IMR-90 (cell line): ENCODE measurements at regions not wholly inside any gene's neighbourhood (a gene's known extent, or its start where the extent isn't known, plus 50 kb on each side); places are given as distances from the start of the nearest gene placed in this dataset.

Source experiments
- ATAC-seq: fragments of 200-7000 bp; cut with Tn5 transposase; 2 replicates; pipeline ENCODE4 v1.9.1; 2020; ENCODE audit warnings: low read depth, mild to moderate bottlenecking, moderate library complexity
- BruUV-seq: library from RNA; stranded (reverse); fragments of 400-500 nt; replicated peaks from 2 replicates; lab custom pipeline; 2021; lab: Mats Ljungman, UMichigan
- CTCF ChIA-PET: fragments of 300-600 bp; formaldehyde crosslinking; extraction: SDS; loops from one replicate; lab custom pipeline; 2021; ENCODE audit warnings: antibody characterized with exemption; lab: Yijun Ruan, JAX
- POLR2A ChIA-PET: fragments of 300-600 bp; sonication (Branson Sonifier 250); formaldehyde crosslinking; loops from one replicate; lab custom pipeline; 2022; ENCODE audit warnings: antibody characterized with exemption; ENCODE audit not compliant: unreplicated experiment; lab: Charles Lee
- DNase-seq: peaks from one replicate; pipeline ENCODE4 v3.0.0; 2013
- H2AFZ ChIP-seq: replicated peaks from 2 replicates; pipeline ENCODE3; 2013; ENCODE audit warnings: low read length, mild to moderate bottlenecking; ENCODE audit not compliant: poor library complexity
- H2AK5ac ChIP-seq: 2 replicates; pipeline ENCODE4 v1.6.1; 2013; ENCODE audit warnings: low read depth, low read length, inconsistent platforms
- H2AK9ac ChIP-seq: replicated peaks from 2 replicates; pipeline ENCODE3; 2013; ENCODE audit warnings: mild to moderate bottlenecking, low read depth, low read length, moderate library complexity; ENCODE audit not compliant: poor library complexity
- H2BK120ac ChIP-seq: 2 replicates; pipeline ENCODE4 v1.6.1; 2013; ENCODE audit warnings: low read depth, low read length, inconsistent platforms
- H2BK15ac ChIP-seq: 3 replicates; pipeline ENCODE4 v1.6.1; 2013; ENCODE audit warnings: low read depth, low read length, inconsistent platforms
- H2BK20ac ChIP-seq: 2 replicates; pipeline ENCODE4 v1.6.1; 2013; ENCODE audit warnings: low read depth, mild to moderate bottlenecking, inconsistent platforms, low read length, moderate library complexity
- H2BK5ac ChIP-seq: 2 replicates; pipeline ENCODE4 v1.6.1; 2013; ENCODE audit warnings: mild to moderate bottlenecking, low read depth, low read length, inconsistent platforms; ENCODE audit not compliant: poor library complexity, severe bottlenecking
- H3K14ac ChIP-seq: replicated peaks from 2 replicates; pipeline ENCODE4 v1.6.1; 2013; ENCODE audit warnings: low read depth, low read length, inconsistent platforms
- H3K18ac ChIP-seq: 2 replicates; pipeline ENCODE4 v1.6.1; 2013; ENCODE audit warnings: low read depth, low read length, control low read depth
- H3K23ac ChIP-seq: 2 replicates; pipeline ENCODE4 v1.6.1; 2013; ENCODE audit warnings: low read depth, low read length, inconsistent platforms
- H3K27ac ChIP-seq: 2 replicates; pipeline ENCODE4 v1.5.1; 2013; ENCODE audit warnings: mild to moderate bottlenecking, control low read depth, low read length; ENCODE audit not compliant: insufficient read depth
- H3K27me3 ChIP-seq: 2 replicates; pipeline ENCODE4 v1.6.1; 2013; ENCODE audit warnings: low read length; ENCODE audit not compliant: control insufficient read depth, insufficient read depth
- H3K36me3 ChIP-seq: 2 replicates; pipeline ENCODE4 v1.6.1; 2013; ENCODE audit warnings: low read length, mixed read lengths; ENCODE audit not compliant: control insufficient read depth, insufficient read depth
- H3K4ac ChIP-seq: 2 replicates; pipeline ENCODE4 v1.6.1; 2013; ENCODE audit warnings: low read depth, low read length, inconsistent platforms
- H3K4me1 ChIP-seq: 2 replicates; pipeline ENCODE4 v1.6.1; 2013; ENCODE audit warnings: low read length, mixed read lengths; ENCODE audit not compliant: control insufficient read depth, insufficient read depth
- H3K4me2 ChIP-seq: 2 replicates; pipeline ENCODE4 v1.6.1; 2013; ENCODE audit warnings: low read depth, mild to moderate bottlenecking, control low read depth, low read length, moderate library complexity
- H3K4me3 ChIP-seq: 2 replicates; pipeline ENCODE4 v1.5.1; 2013; ENCODE audit warnings: low read depth, mild to moderate bottlenecking, control low read depth, low read length, moderate library complexity; ENCODE audit not compliant: insufficient read depth
- H3K56ac ChIP-seq: 2 replicates; pipeline ENCODE4 v1.6.1; 2013; ENCODE audit warnings: low read length, inconsistent platforms; ENCODE audit not compliant: insufficient read depth; ENCODE audit errors: extremely low read depth
- H3K79me1 ChIP-seq, 2 experiments: 2 replicates each; pipeline ENCODE4 v1.6.1; 2013; ENCODE audit warnings: low read length in 2 of 2, inconsistent platforms in 1 of 2, low read depth in 1 of 2
- H3K9ac ChIP-seq: 2 replicates; pipeline ENCODE4 v1.6.1; 2013; ENCODE audit warnings: low read depth, low read length, control low read depth
- H3K9me1 ChIP-seq: 2 replicates; pipeline ENCODE4 v1.6.1; 2013; ENCODE audit warnings: low read length, inconsistent platforms; ENCODE audit not compliant: insufficient read depth
- H3K9me3 ChIP-seq: 2 replicates; pipeline ENCODE4 v1.6.1; 2013; ENCODE audit warnings: low read length; ENCODE audit not compliant: control insufficient read depth, insufficient read depth
- H4K20me1 ChIP-seq: 2 replicates; pipeline ENCODE4 v1.6.1; 2013; ENCODE audit warnings: low read length, inconsistent platforms; ENCODE audit not compliant: insufficient read depth
- H4K5ac ChIP-seq: 2 replicates; pipeline ENCODE4 v1.6.1; 2013; ENCODE audit warnings: mild to moderate bottlenecking, low read depth, low read length, control low read depth
- H4K8ac ChIP-seq, 2 experiments: 2 replicates each; pipeline ENCODE4 v1.6.1; 2013; ENCODE audit warnings: low read depth in 2 of 2, low read length in 2 of 2, control low read depth in 1 of 2, inconsistent platforms in 1 of 2
- H4K91ac ChIP-seq: 2 replicates; pipeline ENCODE4 v1.6.1; 2013; ENCODE audit warnings: low read depth, low read length, inconsistent platforms; ENCODE audit not compliant: insufficient read depth
- CEBPB ChIP-seq: IDR thresholded peaks from 2 replicates; pipeline ENCODE4 v1.6.1; 2012; ENCODE audit warnings: low read depth, low read length, improper control_type of control experiment
- ELK1 ChIP-seq: fragments of 150-350 bp; IDR thresholded peaks from 2 replicates; pipeline ENCODE4 v1.6.1; 2016; ENCODE audit warnings: low read depth, mild to moderate bottlenecking, low read length, moderate library complexity, borderline replicate concordance
- POLR2A ChIP-seq: IDR thresholded peaks from 2 replicates; pipeline ENCODE4 v1.6.1; 2012; ENCODE audit warnings: mild to moderate bottlenecking, low read depth, low read length
- RFX5 ChIP-seq: IDR thresholded peaks from 2 replicates; pipeline ENCODE4 v1.8.0; 2012; ENCODE audit warnings: low read depth, mild to moderate bottlenecking, low read length, moderate library complexity
- WGBS, 2 experiments: methylation state at CpG; one replicate each; pipeline versions ENCODE4 v1.1.5 to v1.1.7; 2013; ENCODE audit warnings: missing lambda C conversion rate in 2 of 2; ENCODE audit not compliant: insufficient read length in 1 of 2; ENCODE audit errors: extremely low coverage in 2 of 2; 5-methylcytosine and 5-hydroxymethylcytosine counted together
- dilution Hi-C: fragments of 300-500 bp; cut with HindIII; formaldehyde crosslinking; loops from one replicate; pipeline ENCODE4 v1.14.3; 2018; ENCODE audit warnings: low sequenced_read_pairs; ENCODE audit not compliant: unreplicated experiment
- in situ Hi-C: fragments of 300-500 bp; cut with MboI; formaldehyde crosslinking; loops from 3 replicates; pipeline ENCODE4 v1.14.3; 2019; ENCODE audit warnings: low sequenced_read_pairs, inconsistent platforms, mixed read lengths
- intact Hi-C: fragments of 100-400 bp; cut with micrococcal nuclease; formaldehyde crosslinking; loops from 2 replicates; pipeline ENCODE4 v1.10.0; 2022

DNA sequence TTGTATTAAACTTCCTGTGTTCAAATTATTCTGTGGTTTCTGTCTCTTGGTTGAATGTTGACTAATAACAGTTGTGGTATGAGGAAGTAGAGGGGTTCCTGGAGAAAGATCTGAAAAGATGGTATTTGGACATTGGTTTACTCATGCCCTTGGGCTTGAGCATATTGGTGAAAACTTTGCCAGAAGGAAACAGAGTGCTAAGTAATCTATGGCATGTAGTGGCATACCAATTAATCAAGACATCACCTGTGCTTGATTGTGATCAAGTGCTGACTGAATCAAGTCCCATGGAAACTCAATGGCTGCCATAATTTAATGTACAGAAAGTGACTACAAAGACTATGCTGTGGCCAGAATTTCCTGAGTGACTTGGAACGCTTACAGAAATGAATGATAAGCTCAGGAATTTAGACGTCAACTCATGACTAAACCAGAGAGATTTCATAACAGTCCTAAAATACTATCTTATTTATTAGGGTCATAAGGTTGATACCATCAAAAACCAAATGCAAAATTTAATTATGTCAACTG, 2062.9 kb downstream of the ARAP2 start (continued):
- TF ChIP-seq ELK1, result no peak

GRCh38 chr4:34181891-34182290, 2062.4 kb downstream of the ARAP2 start:
- 0 out of 2 replicates have a peak overlapping the region, but pooled peaks have one; percentile 48 for H2AK5ac ChIP-seq
- no peaks in the 10 kb centered on the region for H3K9me3 ChIP-seq
- H3K4ac ChIP-seq, result peak overlapping the region; percentile 83; the same call in 1 of the 2 replicates
- WGBS, 2 experiments, result no CpG with 5 or more reads among the region's 2 CpGs
- H3K14ac ChIP-seq, result peak overlapping the region; percentile 28; the same call in 1 of the 2 replicates
- intact Hi-C loops, result loop anchor here (10.0 kb wide), 1 partner anchor 347 kb away; no protein-coding TSS in a partner anchor
- H2BK20ac ChIP-seq, result peak overlapping the region; percentile 85
- peak; percentile 7; the same call in 1 of the 2 replicates for ATAC-seq
- H3K4me1 ChIP-seq, result peaks cover 7% of the 10 kb centered on the region
- peak overlapping the region; percentile 66; the same call in 1 of the 2 replicates for H3K27ac ChIP-seq
- H3K9ac ChIP-seq, result no peak overlapping the region
- H3K23ac ChIP-seq, result peak overlapping the region; percentile 13; the same call in 1 of the 2 replicates
- in situ Hi-C loops, result no loop called here
- BruUV-seq, result no TSS peak
- H4K8ac ChIP-seq, result peak overlapping the region; percentile 11 to 46
- CTCF ChIA-PET, result no interaction called here
- H4K20me1 ChIP-seq, result no peaks in the 10 kb centered on the region
- peak overlapping the region; percentile 59; the same call in 1 of the 2 replicates for H3K4me2 ChIP-seq
- peak overlapping the region; percentile 71 for H2BK120ac ChIP-seq
- peak overlapping the region; percentile 37; the same call in 1 of the 2 replicates for H4K5ac ChIP-seq
- H2AK9ac ChIP-seq, result no peak overlapping the region
- 0 out of 2 replicates have a peak, but pooled peaks cover 2% of the 10 kb centered on the region for H3K9me1 ChIP-seq
- H3K56ac ChIP-seq, result peak overlapping the region; percentile 32
- H4K91ac ChIP-seq, result peak overlapping the region; percentile 65; the same call in 1 of the 2 replicates
- TF ChIP-seq POLR2A (no peak), CEBPB (peak; percentile 95), RFX5 (no peak)
- H3K4me3 ChIP-seq, result no peak overlapping the region
- H3K36me3 ChIP-seq, result no peaks in the 10 kb centered on the region
- no peaks in the 10 kb centered on the region for H3K79me1 ChIP-seq
- no peak overlapping the region for H2AFZ ChIP-seq
- peak overlapping the region; percentile 13; the same call in 1 of the 3 replicates for H2BK15ac ChIP-seq
- dilution Hi-C loops, result no loop called here
- H2BK5ac ChIP-seq, result peak overlapping the region; percentile 99
- DNase-seq, result peak; percentile 61
- POLR2A ChIA-PET, result interaction anchor here (0.6 kb wide), 1 partner anchor 17 kb away, joined by 3 read pairs; no protein-coding TSS in a partner anchor
- H3K27me3 ChIP-seq, result no peaks in the 10 kb centered on the region
- H3K18ac ChIP-seq, result peak overlapping the region; percentile 84
